Stimulated activated naive CD8-positive, alpha-beta T cell treated with anti-CD3 and anti-CD28 coated beads, Interleukin-15, amount 100 ng/mL, for 72 hours (primary cell): ENCODE measurements at regions not wholly inside any gene's neighbourhood (a gene's known extent, or its start where the extent isn't known, plus 50 kb on each side); places are given as distances from the start of the nearest gene placed in this dataset.

Experiments
- ATAC-seq: fragments of 150-1000 bp; cut with Tn5 transposase; 2 replicates; pipeline ENCODE4 v1.10.0; 2021; ENCODE audit warnings: mild to moderate bottlenecking, moderate library complexity
- DNase-seq, 2 donors: peaks; one replicate each; pipeline ENCODE4 v3.0.0; 2021 to 2022
- H3K27ac Mint-ChIP-seq, 2 donors: one replicate each; pipeline ENCODE4 v1.8.0; 2022; ENCODE audit warnings: mild to moderate bottlenecking in 2 of 2, mixed read lengths in 2 of 2, moderate library complexity in 2 of 2
- H3K27me3 Mint-ChIP-seq: one replicate; pipeline ENCODE4 v1.8.0; 2022; ENCODE audit warnings: mixed read lengths
- H3K4me1 Mint-ChIP-seq: one replicate; pipeline ENCODE4 v1.8.0; 2022; ENCODE audit warnings: mild to moderate bottlenecking, mixed read lengths
- H3K4me3 Mint-ChIP-seq, 2 donors: one replicate each; pipeline ENCODE4 v1.8.0; 2022; ENCODE audit warnings: mild to moderate bottlenecking in 2 of 2, mixed read lengths in 2 of 2, moderate library complexity in 1 of 2
- H3K9me3 Mint-ChIP-seq, 2 donors: one replicate each; pipeline ENCODE4 v1.8.0; 2022; ENCODE audit warnings: mixed read lengths in 2 of 2

DNA sequence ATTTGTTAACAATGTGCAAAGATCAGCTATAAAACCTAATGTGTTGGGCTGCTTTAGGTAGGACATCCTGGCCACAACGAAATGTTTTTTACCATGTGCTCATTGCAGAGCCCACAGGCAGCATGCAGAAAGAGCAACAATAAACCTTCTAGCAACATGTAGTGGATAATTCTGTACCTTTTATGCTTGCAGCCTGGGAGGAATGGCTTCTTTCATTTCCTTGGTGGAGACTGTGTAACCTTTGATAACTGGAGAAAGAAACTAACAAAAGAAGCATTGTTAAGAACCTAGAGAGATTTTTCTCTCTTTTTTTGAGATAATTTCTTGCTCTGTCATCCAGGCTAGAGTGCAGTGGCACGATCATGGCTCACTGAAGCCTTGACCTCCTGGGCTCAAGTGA, 225.5 kb upstream of the PRICKLE1 start:
- H3K27me3 Mint-ChIP-seq: no peaks in the 10 kb centered on the region
- ATAC-seq: no peak
- H3K27ac Mint-ChIP-seq: no peak overlapping the region
- H3K4me1 Mint-ChIP-seq: no peaks in the 10 kb centered on the region
- H3K9me3 Mint-ChIP-seq: peaks cover 7 to 8% of the 10 kb centered on the region in 2 donors
- H3K4me3 Mint-ChIP-seq: no peak overlapping the region
- DNase-seq: no peak

DNA sequence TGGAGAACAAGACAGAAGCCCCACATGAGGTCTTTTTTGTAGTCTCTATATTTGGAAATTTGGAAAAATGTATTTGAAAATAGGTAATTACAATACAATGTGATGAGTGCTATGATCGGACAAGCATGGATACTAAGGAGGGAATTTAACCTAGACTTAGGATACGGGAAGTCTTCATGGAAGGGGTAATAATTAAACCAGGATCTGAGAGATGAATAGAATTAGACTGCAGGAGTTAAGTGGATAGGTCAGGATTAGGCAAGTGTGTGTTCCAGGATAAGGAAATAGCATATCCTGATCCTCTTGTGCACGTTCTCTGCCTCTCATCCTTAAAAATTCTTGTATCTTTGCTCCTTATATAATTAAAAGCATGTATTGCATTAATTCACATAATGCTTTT, 223.3 kb upstream of the PRICKLE1 start:
- no peak for DNase-seq
- Mint-ChIP-seq H3K4me3 (no peak overlapping the region), H3K4me1 (no peaks in the 10 kb centered on the region), H3K9me3 (peaks cover 7 to 8% of the 10 kb centered on the region in 2 donors), H3K27me3 (no peaks in the 10 kb centered on the region), H3K27ac (no peak overlapping the region)
- ATAC-seq: no peak

- Mint-ChIP-seq H3K27me3 (no peaks in the 10 kb centered on the region), H3K4me3 (no peak overlapping the region), H3K4me1 (no peaks in the 10 kb centered on the region), H3K9me3 (peaks cover 7 to 8% of the 10 kb centered on the region in 2 donors), H3K27ac (no peak overlapping the region)
- no peak for DNase-seq
- no peak for ATAC-seq
These were observed 222.5 kb upstream of the PRICKLE1 start for GRCh38 chr12:42812086-42812485.

GRCh38 chr12:42810006-42810405, 220.5 kb upstream of the PRICKLE1 start:
- H3K27me3 Mint-ChIP-seq: no peaks in the 10 kb centered on the region
- no peaks in the 10 kb centered on the region for H3K4me1 Mint-ChIP-seq
- H3K4me3 Mint-ChIP-seq: no peak overlapping the region
- no peak for ATAC-seq
- no peak for DNase-seq
- H3K27ac Mint-ChIP-seq: no peak overlapping the region
- peaks cover 7 to 16% of the 10 kb centered on the region in 2 donors for H3K9me3 Mint-ChIP-seq

DNA sequence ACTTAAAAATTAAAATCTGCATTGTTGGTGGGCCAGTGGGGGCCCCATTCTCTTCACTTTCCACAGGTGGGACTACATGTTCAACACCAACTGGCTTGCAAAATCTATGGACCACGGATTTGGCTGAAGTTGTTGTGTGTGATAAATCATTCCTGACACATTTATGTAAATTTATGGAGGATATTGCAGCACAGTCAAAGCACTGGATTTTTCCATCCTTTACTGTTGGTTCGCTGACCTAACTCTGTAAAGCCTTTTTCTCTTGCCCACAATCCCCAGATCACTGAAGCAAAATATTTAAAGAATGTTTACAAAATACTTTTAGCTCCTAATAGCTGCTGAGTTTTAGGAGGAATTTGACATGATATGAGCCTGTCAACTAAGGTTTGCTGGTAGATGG, 219.7 kb upstream of the PRICKLE1 start:
- ATAC-seq (no peak), DNase-seq (no peak)
- Mint-ChIP-seq H3K9me3 (peaks cover 7 to 19% of the 10 kb centered on the region in 2 donors), H3K27ac (no peak overlapping the region), H3K4me3 (no peak overlapping the region), H3K4me1 (no peaks in the 10 kb centered on the region), H3K27me3 (no peaks in the 10 kb centered on the region)

DNA sequence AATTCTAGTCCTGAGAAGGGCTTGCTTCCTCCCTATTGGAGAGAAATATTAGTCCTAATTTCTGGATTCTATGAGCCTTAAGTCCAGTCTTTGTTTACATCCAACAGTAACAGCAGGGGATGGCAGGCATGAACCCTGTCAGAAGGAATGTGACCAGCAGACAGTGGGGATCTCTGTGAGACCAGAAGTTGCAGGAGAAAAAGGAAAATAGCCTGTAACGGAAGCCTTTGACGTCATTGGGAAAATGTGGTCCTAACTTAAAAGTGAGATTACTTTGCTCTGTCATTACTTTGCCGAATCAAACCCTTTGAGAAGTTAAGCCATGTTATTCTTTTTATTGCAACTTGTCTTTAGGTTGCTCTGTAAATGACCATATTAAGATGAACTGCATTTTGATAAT, 218.2 kb upstream of the PRICKLE1 start:
- peaks cover 7 to 19% of the 10 kb centered on the region in 2 donors for H3K9me3 Mint-ChIP-seq
- DNase-seq (no peak), ATAC-seq (no peak)
- H3K4me1 Mint-ChIP-seq: no peaks in the 10 kb centered on the region
- no peaks in the 10 kb centered on the region for H3K27me3 Mint-ChIP-seq
- H3K4me3 Mint-ChIP-seq: no peak overlapping the region
- H3K27ac Mint-ChIP-seq: no peak overlapping the region

GRCh38 chr12:42807251-42807650, 217.7 kb upstream of the PRICKLE1 start:
- no peak for ATAC-seq
- Mint-ChIP-seq H3K9me3 (peaks cover 7 to 19% of the 10 kb centered on the region in 2 donors), H3K27ac (no peak overlapping the region), H3K27me3 (no peaks in the 10 kb centered on the region), H3K4me3 (no peak overlapping the region), H3K4me1 (no peaks in the 10 kb centered on the region)
- DNase-seq: no peak

GRCh38 chr12:42804928-42805327, 215.4 kb upstream of the PRICKLE1 start:
- H3K9me3 Mint-ChIP-seq: peaks cover 0 to 11% of the 10 kb centered on the region in 2 donors
- no peak for DNase-seq

GRCh38 chr12:42802785-42803189, 213.2 kb upstream of the PRICKLE1 start:
- Mint-ChIP-seq H3K27ac (no peak overlapping the region), H3K9me3 (peaks cover 0 to 11% of the 10 kb centered on the region in 2 donors), H3K4me1 (no peaks in the 10 kb centered on the region), H3K4me3 (no peak overlapping the region), H3K27me3 (no peaks in the 10 kb centered on the region)
- no peak for ATAC-seq
- no peak for DNase-seq

More at GRCh38 chr12:42804928-42805327, 215.4 kb upstream of the PRICKLE1 start:
- ATAC-seq: no peak
- Mint-ChIP-seq H3K4me3 (no peak overlapping the region), H3K4me1 (no peaks in the 10 kb centered on the region), H3K27ac (no peak overlapping the region), H3K27me3 (no peaks in the 10 kb centered on the region)

DNA sequence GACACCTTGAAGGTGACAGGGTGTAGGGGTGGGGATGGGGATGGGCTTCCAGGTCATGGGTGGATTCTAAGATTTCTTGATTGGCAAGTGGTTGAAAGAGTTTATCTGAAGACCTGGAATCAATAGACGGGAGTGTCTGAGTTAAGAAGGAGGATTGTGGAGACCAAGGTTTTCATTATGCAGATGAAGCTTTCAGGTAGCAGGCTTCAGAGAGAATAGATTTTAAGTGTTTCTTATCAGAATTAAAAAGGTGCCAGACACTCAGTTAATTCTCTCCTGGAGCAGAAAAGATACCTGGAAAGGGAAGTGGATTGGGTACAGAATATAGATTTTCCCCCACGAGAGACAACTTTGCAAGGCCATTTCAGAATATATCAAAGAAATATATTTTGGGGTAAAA, 211.7 kb upstream of the PRICKLE1 start:
- Mint-ChIP-seq H3K27me3 (no peaks in the 10 kb centered on the region), H3K27ac (no peak overlapping the region), H3K4me1 (no peaks in the 10 kb centered on the region), H3K4me3 (no peak overlapping the region), H3K9me3 (peaks cover 0 to 11% of the 10 kb centered on the region in 2 donors)
- DNase-seq (no peak), ATAC-seq (no peak)

GRCh38 chr12:42799966-42800365, 210.4 kb upstream of the PRICKLE1 start:
- H3K27ac Mint-ChIP-seq: no peak overlapping the region
- H3K9me3 Mint-ChIP-seq: peaks cover 0 to 3% of the 10 kb centered on the region in 2 donors
- no peak for DNase-seq
- ATAC-seq: no peak
- H3K4me3 Mint-ChIP-seq: no peak overlapping the region
- H3K27me3 Mint-ChIP-seq: no peaks in the 10 kb centered on the region
- H3K4me1 Mint-ChIP-seq: no peaks in the 10 kb centered on the region

- H3K9me3 Mint-ChIP-seq: no peaks in the 10 kb centered on the region
- H3K27ac Mint-ChIP-seq: no peak overlapping the region
- ATAC-seq (no peak), DNase-seq (no peak)
- H3K4me1 Mint-ChIP-seq: no peaks in the 10 kb centered on the region
- H3K4me3 Mint-ChIP-seq: no peak overlapping the region
- H3K27me3 Mint-ChIP-seq: no peaks in the 10 kb centered on the region
These were observed 209.4 kb upstream of the PRICKLE1 start for GRCh38 chr12:42798811-42799438.

DNA sequence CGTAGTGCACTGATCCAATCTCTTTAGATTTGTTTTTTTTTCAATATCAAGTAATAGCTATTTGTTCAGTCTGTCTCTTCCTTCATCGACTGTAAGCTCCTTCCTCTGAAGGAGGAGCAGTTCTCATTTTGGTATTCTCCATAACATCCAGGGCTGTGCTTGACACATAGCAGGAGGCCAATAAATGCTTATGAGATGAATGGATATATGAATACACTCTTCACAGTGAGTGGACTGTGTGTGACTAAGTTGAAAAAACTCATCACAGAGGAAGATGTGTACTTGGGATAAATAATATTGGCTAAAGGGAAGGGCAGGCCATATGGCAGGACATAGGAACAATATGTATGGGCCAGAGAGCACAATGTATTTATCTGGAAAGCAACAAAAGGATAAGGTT, 205.3 kb upstream of the PRICKLE1 start:
- H3K9me3 Mint-ChIP-seq: peaks cover 0 to 4% of the 10 kb centered on the region in 2 donors
- H3K27ac Mint-ChIP-seq: no peak overlapping the region
- no peak overlapping the region for H3K4me3 Mint-ChIP-seq
- no peaks in the 10 kb centered on the region for H3K4me1 Mint-ChIP-seq
- no peak for DNase-seq
- ATAC-seq: no peak
- H3K27me3 Mint-ChIP-seq: no peaks in the 10 kb centered on the region

DNA sequence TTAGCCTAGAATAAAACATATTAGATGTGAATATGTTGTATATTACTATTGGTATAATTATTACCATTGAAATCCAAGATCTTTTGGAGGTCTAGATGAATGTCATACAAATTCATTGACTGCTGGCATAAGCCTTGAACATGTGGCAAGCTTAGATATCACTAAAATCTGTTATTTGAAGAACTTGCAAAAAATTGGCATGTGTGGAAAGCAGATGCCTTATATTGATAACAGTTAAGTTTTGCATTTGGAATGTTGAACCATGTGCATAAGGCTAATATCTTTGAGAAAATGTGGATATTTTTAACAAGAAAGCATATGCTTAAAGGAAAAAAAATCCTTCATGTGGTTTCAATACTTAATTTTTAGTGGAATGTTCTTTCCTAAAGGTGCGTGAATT, 203.6 kb upstream of the PRICKLE1 start:
- H3K27me3 Mint-ChIP-seq: no peaks in the 10 kb centered on the region
- ATAC-seq: no peak
- no peaks in the 10 kb centered on the region for H3K4me1 Mint-ChIP-seq
- peaks cover 0 to 4% of the 10 kb centered on the region in 2 donors for H3K9me3 Mint-ChIP-seq
- no peak for DNase-seq
- no peak overlapping the region for H3K4me3 Mint-ChIP-seq
- no peak overlapping the region for H3K27ac Mint-ChIP-seq

DNA sequence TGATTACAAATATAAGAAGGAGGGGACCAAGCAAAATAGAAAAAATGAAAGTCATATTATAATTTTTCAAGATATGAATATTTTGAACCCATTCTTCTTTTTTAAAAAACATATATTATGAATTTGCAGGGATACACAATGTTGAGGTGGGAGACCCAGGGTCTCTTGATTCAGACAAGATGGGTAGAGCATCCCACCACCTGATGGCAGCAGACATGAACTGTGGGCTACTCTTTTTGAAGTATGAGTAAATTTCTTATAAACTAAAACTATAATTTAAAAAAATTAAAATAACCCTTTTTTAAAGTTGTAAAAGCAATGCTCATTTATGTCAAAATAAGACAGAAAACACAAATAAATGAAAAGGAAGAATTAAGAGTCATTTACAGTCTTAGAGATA, 202.7 kb upstream of the PRICKLE1 start:
- Mint-ChIP-seq H3K4me3 (no peak overlapping the region), H3K27me3 (no peaks in the 10 kb centered on the region), H3K4me1 (no peaks in the 10 kb centered on the region), H3K9me3 (peaks cover 0 to 4% of the 10 kb centered on the region in 2 donors), H3K27ac (no peak overlapping the region)
- ATAC-seq (no peak), DNase-seq (no peak)

DNA sequence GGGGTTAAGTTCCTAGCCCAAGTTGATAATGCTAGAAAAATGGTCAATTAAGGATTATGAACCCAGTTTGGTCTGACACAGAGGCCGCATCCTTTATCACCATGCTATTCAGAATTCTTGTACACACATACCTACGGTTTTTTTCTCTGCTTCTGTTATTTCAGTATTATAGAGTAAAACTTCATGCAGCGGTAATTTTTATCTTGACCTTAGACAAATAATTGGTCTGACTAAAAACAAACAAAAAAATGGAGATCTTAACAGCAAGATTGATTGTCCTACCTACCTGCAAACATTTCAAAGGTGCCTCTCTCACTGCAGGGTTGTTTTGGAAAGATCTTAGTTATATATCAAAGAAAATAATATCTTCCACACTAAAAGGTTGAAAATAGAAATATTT, 201.9 kb upstream of the PRICKLE1 start:
- no peak for DNase-seq
- Mint-ChIP-seq H3K27ac (no peak overlapping the region), H3K4me1 (no peaks in the 10 kb centered on the region), H3K27me3 (no peaks in the 10 kb centered on the region), H3K9me3 (peaks cover 0 to 4% of the 10 kb centered on the region in 2 donors), H3K4me3 (no peak overlapping the region)
- no peak for ATAC-seq

- H3K27me3 Mint-ChIP-seq: no peaks in the 10 kb centered on the region
- H3K4me1 Mint-ChIP-seq: no peaks in the 10 kb centered on the region
- ATAC-seq: no peak
These were observed 201.2 kb upstream of the PRICKLE1 start for GRCh38 chr12:42790761-42791151.

More at GRCh38 chr12:42790761-42791151, 201.2 kb upstream of the PRICKLE1 start:
- H3K4me3 Mint-ChIP-seq: no peak overlapping the region
- no peak overlapping the region for H3K27ac Mint-ChIP-seq
- H3K9me3 Mint-ChIP-seq: peaks cover 0 to 4% of the 10 kb centered on the region in 2 donors
- no peak for DNase-seq
